Endothelial cell of umbilical vein (primary cell): ENCODE measurements at regions not wholly inside any gene's neighbourhood (a gene's known extent, or its start where the extent isn't known, plus 50 kb on each side); places are given as distances from the start of the nearest gene placed in this dataset.

ENCODE experiments used
- BruUV-seq: library from RNA; stranded (reverse); fragments of 400-500 nt; replicated peaks from 2 replicates; lab custom pipeline; 2021; lab: Mats Ljungman, UMichigan
- CTCF ChIA-PET: fragments of 300-600, 350-600 bp; sonication (Branson Sonifier 250); formaldehyde crosslinking; loops from one replicate; lab custom pipeline; 2021; ENCODE audit warnings: antibody characterized with exemption, inconsistent platforms; lab: Charles Lee
- POLR2A ChIA-PET: fragments of 300-600, 350-600 bp; sonication (Branson Sonifier 250); formaldehyde crosslinking; loops from one replicate; lab custom pipeline; 2021; ENCODE audit warnings: antibody characterized with exemption, inconsistent platforms; lab: Charles Lee
- DNase-seq: peaks from one replicate; pipeline ENCODE4 v3.0.0-alpha.2; 2011; ENCODE audit warnings: low read depth, low spot score
- FAIRE-seq: peaks from 2 replicates; lab custom pipeline; 2011; peaks lifted over from hg19 to GRCh38; lab: Jason Lieb, UNC
- H2AFZ ChIP-seq: 2 replicates; pipeline ENCODE4 v1.6.0; 2012; ENCODE audit warnings: low read depth, low read length, control low read depth, inconsistent platforms
- H3K27ac ChIP-seq: 2 replicates; pipeline ENCODE4 v1.5.1; 2011; ENCODE audit warnings: low read depth, mild to moderate bottlenecking, control low read depth, low read length, moderate library complexity; ENCODE audit not compliant: insufficient read depth
- H3K27me3 ChIP-seq, 2 experiments: 2 replicates each; pipeline versions ENCODE4 v1.6.0 to v1.6.1; 2011; ENCODE audit warnings: low read length in 2 of 2, mixed read lengths in 1 of 2; ENCODE audit not compliant: control insufficient read depth in 2 of 2, insufficient read depth in 2 of 2
- H3K36me3 ChIP-seq, 2 experiments: 2 replicates in 1 of 2; 3 replicates in 1 of 2; pipeline ENCODE4 v1.5.1; 2011; ENCODE audit warnings: low read length in 2 of 2, mild to moderate bottlenecking in 1 of 2, moderate library complexity in 1 of 2; ENCODE audit not compliant: control insufficient read depth in 2 of 2, insufficient read depth in 2 of 2; ENCODE audit errors: extremely low read depth in 1 of 2
- H3K4me1 ChIP-seq: 3 replicates; pipeline ENCODE4 v1.5.1; 2011; ENCODE audit warnings: mild to moderate bottlenecking, low read length; ENCODE audit not compliant: control insufficient read depth, insufficient read depth; ENCODE audit errors: extremely low read depth
- H3K4me2 ChIP-seq: 2 replicates; pipeline ENCODE4 v1.6.1; 2011; ENCODE audit warnings: low read length, control low read depth, mixed read lengths; ENCODE audit not compliant: insufficient read depth
- H3K4me3 ChIP-seq, 3 experiments: fragments of 200-600 bp in 1 of 3; sonication (generic), shearing (Covaris generic) in 1 of 3; replicated peaks in 1 of 3; 2 replicates each; pipeline ENCODE4 v1.5.1; 2011 to 2016; ENCODE audit warnings: control low read depth in 3 of 3, low read length in 3 of 3, mild to moderate bottlenecking in 2 of 3, inconsistent platforms in 1 of 3, low read depth in 1 of 3, moderate library complexity in 1 of 3; ENCODE audit not compliant: insufficient read depth in 1 of 3
- H3K79me2 ChIP-seq: 2 replicates; pipeline ENCODE4 v1.6.0; 2012; ENCODE audit warnings: low read length, inconsistent platforms; ENCODE audit not compliant: control insufficient read depth, insufficient read depth
- H3K9ac ChIP-seq: replicated peaks from 2 replicates; pipeline ENCODE3; 2011; ENCODE audit warnings: low read length, control low read depth; ENCODE audit not compliant: insufficient read depth; ENCODE audit errors: extremely low read depth
- H3K9me1 ChIP-seq: replicated peaks from 3 replicates; pipeline ENCODE4 v1.6.0; 2011; ENCODE audit warnings: mild to moderate bottlenecking, low read length; ENCODE audit not compliant: control insufficient read depth, insufficient read depth; ENCODE audit errors: extremely low read depth
- H3K9me3 ChIP-seq: replicated peaks from 2 replicates; pipeline ENCODE4 v1.5.1; 2012; ENCODE audit warnings: low read length, inconsistent platforms; ENCODE audit not compliant: control insufficient read depth, insufficient read depth
- H4K20me1 ChIP-seq: replicated peaks from 2 replicates; pipeline ENCODE3; 2011; ENCODE audit warnings: mild to moderate bottlenecking, low read length; ENCODE audit not compliant: control insufficient read depth, insufficient read depth; ENCODE audit errors: extremely low read depth
- CTCF ChIP-seq, 2 donors: IDR thresholded peaks; 1 replicate in 1 of 2; 2 replicates in 1 of 2; pipeline ENCODE4 v1.5.1; 2011; ENCODE audit warnings: low read length in 2 of 2, mild to moderate bottlenecking in 2 of 2, moderate library complexity in 2 of 2, control low read depth in 1 of 2, inconsistent platforms in 1 of 2, low read depth in 1 of 2; ENCODE audit not compliant: insufficient read depth in 1 of 2; ENCODE audit errors: extremely low read depth in 1 of 2
- EZH2 ChIP-seq: IDR thresholded peaks from 2 replicates; pipeline ENCODE4 v1.6.1; 2012; ENCODE audit warnings: borderline replicate concordance, low read depth, mild to moderate bottlenecking, moderate library complexity, low read length, inconsistent platforms; ENCODE audit not compliant: severe bottlenecking
- FOS ChIP-seq: IDR thresholded peaks from 2 replicates; pipeline ENCODE4 v1.6.1; 2011; ENCODE audit warnings: mild to moderate bottlenecking, low read length, moderate library complexity, borderline replicate concordance; ENCODE audit not compliant: insufficient read depth
- GATA2 ChIP-seq: IDR thresholded peaks from 2 replicates; pipeline ENCODE4 v1.7.0; 2011; ENCODE audit warnings: low read depth, mild to moderate bottlenecking, moderate library complexity, mixed read lengths, low read length; ENCODE audit not compliant: insufficient read length, insufficient read depth
- JUN ChIP-seq: IDR thresholded peaks from 2 replicates; pipeline ENCODE4 v1.6.1; 2011; ENCODE audit warnings: borderline replicate concordance, low read depth; ENCODE audit not compliant: insufficient read length, insufficient read depth
- MYC ChIP-seq: IDR thresholded peaks from one replicate; pipeline ENCODE4 v1.6.1; 2011; ENCODE audit warnings: mild to moderate bottlenecking, low read depth, low read length
- POLR2A ChIP-seq: IDR thresholded peaks from 2 replicates; pipeline ENCODE4 v1.6.1; 2012; ENCODE audit warnings: low read depth, mild to moderate bottlenecking, control low read depth, low read length
- POLR2AphosphoS5 ChIP-seq: IDR thresholded peaks from 2 replicates; pipeline ENCODE4 v1.6.1; 2012; ENCODE audit warnings: low read depth, mild to moderate bottlenecking, control low read depth, low read length, moderate library complexity; ENCODE audit not compliant: insufficient read depth
- dilution Hi-C: fragments of 300-500 bp; cut with MboI; formaldehyde crosslinking; loops from one replicate; pipeline ENCODE4 v1.15.0; 2019; ENCODE audit warnings: low sequenced_read_pairs; ENCODE audit not compliant: extremely low pct_ligation_motif_present
- intact Hi-C: fragments of 100-400 bp; cut with micrococcal nuclease; formaldehyde crosslinking; loops from one replicate; pipeline ENCODE4 v1.10.0; 2022
- TF ChIP-seq, protein P1 (sequence below): IDR thresholded peaks from 2 replicates; pipeline ENCODE4 v1.6.1; 2011; ENCODE audit not compliant: insufficient read depth, insufficient read length

- no TSS peak for BruUV-seq
These were observed 96.7 kb upstream of the COL5A2 start for GRCh38 chr2:189276277-189276676.

More at GRCh38 chr2:189276277-189276676, 96.7 kb upstream of the COL5A2 start:
- ChIA-PET POLR2A (no interaction called here), CTCF (interaction anchor here (1.6 kb wide), 1 partner anchor 10 kb away, joined by 5 read pairs; no protein-coding TSS in a partner anchor)
- H3K9ac ChIP-seq: no peak overlapping the region
- FAIRE-seq: no peak
- no peaks in the 10 kb centered on the region for H4K20me1 ChIP-seq
- H3K4me3 ChIP-seq: no peak overlapping the region
- intact Hi-C loops (loop anchor here (2.0 kb wide), 2 partner anchors 53 to 97 kb away; partner anchors contain the start of gene COL5A2), dilution Hi-C loops (no loop called here)
- no peaks in the 10 kb centered on the region for H3K9me1 ChIP-seq
- H3K4me1 ChIP-seq: peaks cover 8% of the 10 kb centered on the region
- H3K79me2 ChIP-seq: no peaks in the 10 kb centered on the region
- no peaks in the 10 kb centered on the region for H3K9me3 ChIP-seq
- H3K27me3 ChIP-seq: no peaks in the 10 kb centered on the region
- no peak overlapping the region for H3K27ac ChIP-seq
- peak overlapping the region; percentile 14 for H2AFZ ChIP-seq
- H3K4me2 ChIP-seq: peak overlapping the region; percentile 17
- H3K36me3 ChIP-seq: no peaks in the 10 kb centered on the region
- TF ChIP-seq POLR2A: no peak
- no peak for TF ChIP-seq CTCF (IDR thresholded peaks at IDR 0.05; ENCODE audit: extremely low read depth in 1 of 2, insufficient read depth in 1 of 2, low read depth in 1 of 2, low read length in 2 of 2)
- peak; percentile 36 for TF ChIP-seq JUN
- TF ChIP-seq, protein P1, sequence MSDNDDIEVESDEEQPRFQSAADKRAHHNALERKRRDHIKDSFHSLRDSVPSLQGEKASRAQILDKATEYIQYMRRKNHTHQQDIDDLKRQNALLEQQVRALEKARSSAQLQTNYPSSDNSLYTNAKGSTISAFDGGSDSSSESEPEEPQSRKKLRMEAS: no peak
- no peak for TF ChIP-seq GATA2
- peak; percentile 71 for TF ChIP-seq FOS
- TF ChIP-seq MYC: no peak
- no peak for TF ChIP-seq EZH2
- TF ChIP-seq POLR2AphosphoS5: no peak
- peak; percentile 66 for DNase-seq
